NCI-H1105 treated with DMSO at 0.1 percent for 48 hours (cell line): ENCODE measurements at regions not wholly inside any gene's neighbourhood (a gene's known extent, or its start where the extent isn't known, plus 50 kb on each side); places are given as distances from the start of the nearest gene placed in this dataset.

Experiments
- DNase-seq: peaks from one replicate; lab custom pipeline; 2025; lab: John Stamatoyannopoulos, UW

DNA sequence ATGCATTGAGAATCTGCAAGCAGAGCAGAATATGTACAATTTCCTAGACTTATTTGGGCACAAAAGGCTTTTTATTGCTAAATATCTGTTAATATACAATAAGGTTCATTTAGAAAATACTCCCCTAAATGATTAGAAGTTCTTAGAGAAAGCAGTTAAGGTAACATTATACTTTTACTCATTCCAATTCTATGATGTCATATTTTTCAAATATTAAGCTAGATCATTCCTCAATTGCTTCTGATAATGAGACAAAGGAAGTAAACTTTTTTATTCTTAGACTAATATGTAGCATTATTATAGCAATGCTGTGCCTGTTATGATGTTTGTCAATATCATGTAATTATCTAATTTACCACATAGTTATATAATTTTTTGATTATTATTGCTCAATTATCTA is 447.0 kb downstream of the SLC16A7 start:
- DNase-seq = no peak

GRCh38 chr12:60043236-60043635 is 447.4 kb downstream of the SLC16A7 start:
- DNase-seq = no peak

DNA sequence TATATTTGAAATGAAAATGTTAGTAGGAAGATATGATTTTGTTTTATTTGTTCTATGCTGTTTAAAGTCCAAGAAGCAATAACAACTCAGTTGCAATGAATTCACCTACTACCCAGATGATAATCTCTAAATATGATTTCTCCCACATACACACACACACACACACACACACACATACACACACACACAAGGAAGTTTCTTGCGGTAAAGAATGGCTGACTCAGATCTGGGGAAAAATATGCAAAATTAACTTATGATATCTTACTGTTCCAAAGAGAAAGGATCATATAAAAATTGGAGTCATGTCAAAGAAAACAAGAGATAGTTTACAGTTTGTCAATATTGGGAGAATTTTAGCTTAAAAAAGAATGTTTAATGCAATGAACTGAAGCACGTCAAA is 456.7 kb downstream of the SLC16A7 start:
- DNase-seq = no peak

GRCh38 chr12:60059180-60059579 is 463.4 kb downstream of the SLC16A7 start:
- no peak for DNase-seq

GRCh38 chr12:60066655-60067054 is 470.8 kb downstream of the SLC16A7 start:
- DNase-seq = no peak

GRCh38 chr12:60070552-60070951 is 474.7 kb downstream of the SLC16A7 start:
- DNase-seq = no peak

DNA sequence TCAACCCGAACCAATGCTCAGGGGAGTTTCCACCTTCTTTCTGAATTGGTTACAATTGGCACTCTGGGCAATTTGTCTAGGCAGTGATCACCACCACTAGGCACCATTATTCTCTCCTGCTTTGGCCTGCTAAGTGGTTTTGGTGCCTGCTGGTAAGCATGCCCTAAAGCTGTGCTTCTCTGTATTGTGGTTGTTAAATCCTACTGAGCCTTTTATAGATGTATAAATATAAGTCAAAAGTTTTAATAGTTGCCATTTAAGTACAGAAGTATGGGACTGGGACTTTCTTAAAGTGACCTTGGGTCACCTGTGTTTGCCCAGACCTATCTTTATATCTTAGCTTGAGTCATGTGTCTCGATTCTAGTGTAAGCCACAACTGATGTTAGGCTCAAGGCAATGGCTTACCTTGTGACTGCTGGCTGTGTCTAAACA is 475.9 kb downstream of the SLC16A7 start:
- DNase-seq = no peak

DNA sequence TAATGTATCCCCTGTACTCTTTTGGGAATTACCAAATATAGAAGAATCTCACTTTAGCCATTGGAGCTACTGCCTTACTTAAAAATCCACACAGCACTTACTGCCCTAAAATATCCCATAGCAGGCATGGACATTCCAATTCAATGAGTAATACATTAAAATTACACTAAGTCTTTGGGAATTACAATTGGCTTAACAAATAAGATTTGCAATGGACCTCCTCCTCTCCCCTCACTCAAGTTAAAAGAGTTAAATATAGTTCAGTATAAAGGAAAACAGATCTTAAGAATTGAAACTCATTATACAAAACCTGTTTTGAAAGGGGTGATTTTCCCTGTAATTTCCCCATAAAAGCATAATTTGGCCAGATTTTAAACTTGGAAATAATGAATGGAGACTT is 477.1 kb downstream of the SLC16A7 start:
- no peak for DNase-seq

GRCh38 chr12:60075091-60075490 is 479.3 kb downstream of the SLC16A7 start:
- DNase-seq = no peak

GRCh38 chr12:60078026-60078425 is 482.2 kb downstream of the SLC16A7 start:
- DNase-seq = no peak

GRCh38 chr12:60093428-60093827 is 497.6 kb downstream of the SLC16A7 start:
- no peak for DNase-seq

DNA sequence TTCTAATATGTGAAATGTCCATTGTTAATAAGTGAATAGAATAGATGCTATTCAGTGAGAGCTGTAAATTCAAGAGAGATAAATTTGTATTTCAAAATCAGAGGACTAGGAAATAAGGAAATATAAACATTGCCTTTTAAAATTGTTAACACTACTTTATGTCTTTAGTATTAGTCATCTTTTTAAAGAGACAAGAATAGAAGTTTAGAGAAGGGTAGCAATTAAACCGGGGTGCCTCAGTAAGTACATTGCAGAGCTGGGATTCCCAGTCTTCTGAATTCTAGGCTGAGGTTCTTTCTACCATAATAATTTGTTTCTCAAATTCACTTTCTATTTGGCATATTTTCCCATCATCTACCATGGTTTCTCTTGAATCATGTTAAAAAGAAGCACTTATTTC is 498.6 kb downstream of the SLC16A7 start:
- no peak for DNase-seq

- no peak for DNase-seq
These were observed 500.9 kb downstream of the SLC16A7 start for GRCh38 chr12:60096727-60097126.

- DNase-seq = no peak
These were observed 504.3 kb downstream of the SLC16A7 start for GRCh38 chr12:60100160-60100559.

DNA sequence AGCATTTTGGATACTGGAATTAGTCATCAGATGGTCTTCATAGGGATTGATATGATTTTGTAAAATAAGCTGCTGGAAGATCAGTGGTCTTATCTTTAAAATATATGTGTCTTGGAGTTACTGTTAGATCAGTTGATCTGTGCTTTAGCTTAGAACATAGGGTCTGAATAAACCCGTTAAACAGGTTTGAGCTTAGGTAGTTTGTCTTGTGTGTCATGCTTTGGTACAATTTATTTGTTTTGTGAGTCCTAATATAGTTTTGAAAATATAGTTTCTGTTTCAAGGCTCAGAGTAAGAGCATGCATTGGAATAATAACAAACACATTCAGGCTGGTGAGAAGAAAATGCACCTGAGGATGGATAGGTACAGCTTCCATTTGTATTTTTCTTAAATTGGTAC is 505.0 kb downstream of the SLC16A7 start:
- DNase-seq = no peak

DNA sequence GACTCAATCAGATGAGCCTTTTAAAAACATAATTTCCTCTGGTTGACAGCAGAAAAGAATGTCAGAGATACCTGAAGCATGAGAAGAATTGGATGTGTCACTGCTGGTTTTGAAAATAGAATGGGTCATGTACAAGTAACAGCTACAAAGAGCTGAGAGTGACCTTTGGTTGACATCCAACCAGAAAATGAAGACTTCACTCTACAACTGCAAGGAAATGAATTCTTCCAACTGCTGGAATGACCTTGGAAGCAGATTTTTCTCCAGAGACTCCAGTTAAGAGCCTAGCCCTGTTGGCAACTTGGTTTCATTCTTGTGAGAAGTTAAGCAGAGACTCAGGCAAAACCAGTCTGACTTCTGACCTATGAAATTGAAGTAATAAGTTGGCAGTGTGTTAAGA is 505.9 kb downstream of the SLC16A7 start:
- no peak for DNase-seq

GRCh38 chr12:60106214-60106613 is 510.4 kb downstream of the SLC16A7 start:
- DNase-seq = peak; percentile 3

DNA sequence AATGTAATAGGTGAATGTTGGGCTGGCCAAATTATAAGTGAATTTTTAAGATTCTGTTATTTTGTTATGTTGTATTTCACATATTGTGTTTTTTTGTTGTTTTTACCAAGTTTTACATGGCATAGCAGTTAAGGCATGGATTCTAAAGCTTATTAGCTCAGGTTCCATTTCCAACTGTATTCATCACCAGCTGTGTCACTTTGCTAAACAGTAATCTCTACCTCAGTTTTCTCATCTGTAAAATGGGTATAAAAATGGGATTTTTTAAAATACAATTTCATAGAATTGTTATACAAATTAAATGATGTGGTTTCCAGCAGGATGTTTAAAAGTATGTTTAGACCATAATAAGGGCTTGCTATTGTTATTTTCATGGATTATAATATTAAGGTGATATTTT is 512.2 kb downstream of the SLC16A7 start:
- DNase-seq = no peak

GRCh38 chr12:60112063-60112462 is 516.2 kb downstream of the SLC16A7 start:
- DNase-seq = no peak

DNA sequence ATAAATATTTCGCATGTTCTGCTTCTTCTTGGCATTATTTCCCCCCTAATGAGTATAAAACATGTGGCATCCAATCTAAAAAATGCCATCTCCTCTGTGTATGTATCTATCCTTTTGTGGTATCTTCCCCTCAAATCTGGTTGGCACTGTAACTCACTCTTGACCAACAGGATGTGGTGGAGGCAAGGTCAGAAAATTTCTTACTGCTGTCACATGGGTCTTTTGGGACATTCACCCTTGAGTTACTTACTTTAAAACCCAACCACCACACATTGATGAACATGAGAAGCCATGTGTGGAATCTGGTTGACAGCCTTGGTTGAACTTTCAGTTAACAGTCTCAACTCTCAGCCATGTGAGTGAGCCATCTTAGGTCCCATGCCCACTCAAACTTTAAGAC is 516.9 kb downstream of the SLC16A7 start:
- no peak for DNase-seq

DNA sequence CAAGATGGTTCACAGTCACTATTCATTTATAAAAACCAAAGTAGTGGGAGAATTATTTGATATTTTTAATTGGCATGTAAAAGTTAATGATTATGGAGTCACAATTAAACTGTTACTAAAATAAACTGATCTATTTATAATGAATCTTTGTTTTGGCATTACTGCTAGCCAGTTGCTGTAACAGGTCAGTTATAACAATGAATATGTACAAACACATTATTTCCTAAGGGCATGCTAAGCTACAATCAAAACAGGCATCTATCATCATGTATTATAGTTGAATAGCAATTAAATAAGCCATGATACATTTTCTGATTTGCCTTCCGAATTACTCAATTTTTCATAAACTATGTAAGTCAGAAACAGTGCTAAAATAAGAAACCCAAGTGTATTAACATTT is 518.3 kb downstream of the SLC16A7 start:
- DNase-seq = no peak

GRCh38 chr12:60119327-60119726 is 523.5 kb downstream of the SLC16A7 start:
- DNase-seq = no peak

- no peak for DNase-seq
These were observed 524.4 kb downstream of the SLC16A7 start for GRCh38 chr12:60120199-60120598.

DNA sequence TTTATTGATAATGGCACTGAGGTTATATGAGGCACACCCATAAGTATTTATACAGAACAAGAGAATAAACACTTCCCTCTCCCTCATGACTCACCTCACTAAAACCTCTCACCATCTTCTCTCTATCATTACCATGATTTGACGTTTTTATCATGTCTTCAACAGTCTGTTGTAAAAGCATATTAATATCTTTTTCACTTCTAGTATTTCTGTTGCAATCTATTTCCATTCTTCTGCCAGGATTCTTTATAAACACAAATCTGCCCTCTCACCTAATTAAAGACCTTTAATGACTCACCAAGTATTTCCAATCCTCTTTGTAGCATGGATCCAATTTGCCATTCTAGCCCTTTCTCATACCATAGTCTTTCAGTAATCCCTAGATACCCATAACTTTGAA is 527.7 kb downstream of the SLC16A7 start:
- no peak for DNase-seq

DNA sequence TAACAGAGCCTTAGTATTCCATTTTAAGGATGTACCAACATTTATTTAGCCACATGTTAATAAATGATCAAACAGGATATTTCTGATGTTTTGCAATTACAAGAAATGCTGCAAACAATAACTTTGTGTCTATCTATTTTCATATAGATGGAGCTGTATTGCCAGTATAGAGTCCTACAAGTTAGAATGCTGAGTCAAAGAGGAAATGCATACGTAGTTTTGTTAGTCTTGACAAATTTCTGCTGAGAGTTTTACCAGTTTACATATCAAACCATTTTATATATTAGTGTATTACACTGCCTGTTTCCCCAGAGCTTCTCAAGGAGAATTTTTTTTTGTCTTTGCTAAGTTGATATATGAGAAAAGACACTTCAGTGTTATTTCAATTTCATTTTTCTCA is 541.7 kb downstream of the SLC16A7 start:
- no peak for DNase-seq
